ENCODE measurements at regions not wholly inside any gene's neighbourhood (a gene's known extent, or its start where the extent isn't known, plus 50 kb on each side); places are given as distances from the start of the nearest gene placed in this dataset.

- TF ChIP-seq BHLHE40 (IDR thresholded peaks at IDR 0.05; ENCODE audit: borderline replicate concordance): no peak
- TF ChIP-seq FOXA1 (IDR thresholded peaks at IDR 0.05): no peak
- no peak for TF ChIP-seq SP1 (IDR thresholded peaks at IDR 0.05)
- TF ChIP-seq FOXK2 (IDR thresholded peaks at IDR 0.05): no peak
- no peak for TF ChIP-seq CTBP1 (IDR thresholded peaks at IDR 0.05; ENCODE audit: borderline replicate concordance)
- TF ChIP-seq PKNOX1 (IDR thresholded peaks at IDR 0.05): no peak
Measured at GRCh38 chr1:191992118-191992517, 166.1 kb upstream of the RGS18 start.
